Stimulated activated CD4-positive, alpha-beta T cell treated with anti-CD3 and anti-CD28 coated beads, Interleukin-15, amount 100 ng/mL, for 48 hours (primary cell): ENCODE measurements at regions not wholly inside any gene's neighbourhood (a gene's known extent, or its start where the extent isn't known, plus 50 kb on each side); places are given as distances from the start of the nearest gene placed in this dataset.

ENCODE experiments used
- DNase-seq, 2 donors: peaks; one replicate each; pipeline ENCODE4 v3.0.0-alpha.2; 2020; ENCODE audit warnings: low read depth in 2 of 2

DNA sequence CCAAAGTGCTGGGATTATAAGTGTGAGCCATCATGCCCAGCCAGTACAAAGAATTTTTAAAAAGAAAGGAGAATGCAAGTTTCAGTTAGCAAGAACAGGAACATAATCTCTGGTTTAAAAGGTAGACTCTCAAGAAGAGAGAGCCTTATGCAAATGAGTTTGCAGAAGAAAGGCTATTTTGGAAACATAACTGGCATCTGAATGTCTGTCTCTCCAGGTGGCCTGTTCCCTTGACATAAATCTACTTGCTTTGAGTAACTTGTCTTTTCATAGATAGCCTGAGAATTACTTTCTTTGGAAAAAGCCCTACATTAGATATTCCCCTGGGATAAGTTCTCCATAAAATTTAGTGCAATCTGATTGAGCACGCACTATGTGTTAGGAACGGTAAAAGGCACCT, 109.6 kb downstream of the ICOS start:
- no peak for DNase-seq

DNA sequence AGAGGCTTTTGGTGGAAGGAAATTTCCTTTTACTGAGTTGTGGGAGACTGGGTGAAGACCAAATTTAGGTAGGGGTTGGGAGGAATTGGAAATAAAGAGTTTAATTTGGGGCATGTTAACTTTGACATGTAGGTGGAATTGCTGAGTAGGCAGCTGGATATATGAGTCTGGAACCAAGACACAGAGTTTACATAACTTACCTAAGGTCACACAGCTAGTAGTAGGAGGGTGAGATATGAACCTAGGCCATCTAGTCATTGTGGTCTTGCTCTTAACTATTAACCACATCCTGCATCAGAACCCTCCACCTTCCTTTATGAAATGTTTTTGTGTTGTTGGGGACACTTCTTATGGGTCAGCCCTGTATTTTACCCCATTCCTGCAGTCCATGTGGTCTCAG, 113.1 kb downstream of the ICOS start:
- DNase-seq = no peak

DNA sequence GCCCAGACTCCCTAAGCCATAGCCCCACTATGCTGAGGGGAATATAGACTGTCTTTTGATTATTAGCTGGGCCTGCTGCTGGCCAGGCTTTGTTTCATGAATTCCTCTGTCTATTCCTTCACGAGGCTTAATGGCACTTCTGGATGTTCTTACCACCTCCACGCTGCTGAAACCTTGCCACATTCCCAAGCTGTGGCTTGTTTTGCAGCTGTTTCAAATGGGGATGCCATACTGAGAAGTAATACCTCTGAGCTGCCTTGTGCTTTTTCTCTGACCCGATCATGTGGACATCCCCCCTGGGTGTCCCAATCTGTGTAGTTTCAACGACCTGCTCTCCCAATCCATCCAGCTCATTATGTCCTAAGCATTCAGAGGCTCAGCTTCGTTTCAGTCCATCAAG, 114.1 kb downstream of the ICOS start:
- DNase-seq = no peak

DNA sequence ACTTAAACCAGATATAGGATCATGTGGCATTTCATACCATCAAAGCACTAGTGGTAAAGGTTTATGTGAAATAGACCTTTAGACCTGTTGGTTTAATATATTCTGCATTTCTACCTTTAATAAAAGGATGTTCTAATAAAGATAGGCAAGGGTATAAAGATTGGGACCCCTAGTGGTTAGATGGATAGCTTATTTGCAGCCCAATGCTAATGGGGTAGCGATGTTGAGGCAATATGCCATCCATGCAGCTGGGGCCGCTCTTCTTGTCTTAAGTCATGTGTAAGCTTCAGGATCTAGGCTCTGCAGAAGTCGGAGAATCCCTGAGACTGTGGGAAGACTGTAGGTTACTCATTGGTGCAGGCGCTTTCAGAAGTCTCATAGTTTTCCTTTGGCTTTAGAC, 114.9 kb downstream of the ICOS start:
- DNase-seq = no peak

DNA sequence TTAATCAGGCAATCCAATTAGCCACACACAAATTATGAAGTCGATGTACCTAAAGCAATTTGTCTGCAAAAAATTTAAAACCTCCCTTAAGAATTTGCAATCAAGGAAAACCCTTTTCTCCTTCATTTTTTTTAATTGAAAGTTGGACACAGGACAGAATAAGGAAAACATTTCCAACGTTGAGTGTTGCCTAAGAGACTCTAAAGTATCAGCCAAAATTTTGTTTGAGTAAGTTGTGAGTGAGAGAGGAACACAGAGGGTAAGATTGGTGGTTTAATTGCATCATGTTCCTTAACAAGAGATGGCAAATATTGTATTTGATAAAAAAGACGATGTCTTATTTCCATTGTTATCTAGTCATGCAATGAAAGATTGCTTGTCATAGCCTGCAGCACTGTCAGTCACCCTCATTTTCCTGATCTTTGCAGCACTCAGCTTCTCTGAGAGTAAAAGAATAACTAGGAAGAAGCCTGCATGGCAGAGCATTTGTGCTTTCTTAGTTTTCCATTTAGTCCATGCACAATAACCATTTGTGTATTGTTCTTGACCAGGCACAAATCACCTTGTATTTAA, 115.5 kb downstream of the ICOS start:
- no peak for DNase-seq

DNA sequence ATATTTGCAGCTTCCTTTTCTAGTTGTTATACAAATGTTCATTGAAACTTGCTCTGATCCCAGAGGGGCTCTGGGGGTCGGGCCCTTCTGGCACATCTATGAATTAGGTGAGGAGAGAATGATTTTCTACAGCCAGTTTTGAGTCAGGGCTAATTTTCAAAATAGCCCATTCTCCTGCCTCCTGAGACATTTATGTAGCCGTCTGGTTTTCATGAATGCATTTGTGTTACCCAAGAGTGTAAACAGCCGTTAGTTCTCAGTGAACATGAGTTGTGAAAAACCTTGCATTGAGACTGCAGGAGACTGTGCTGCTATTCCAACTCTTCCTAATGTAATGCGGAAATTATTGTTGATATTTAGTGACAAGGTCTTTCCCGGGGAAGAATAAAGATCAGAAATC, 122.5 kb downstream of the ICOS start:
- no peak for DNase-seq

DNA sequence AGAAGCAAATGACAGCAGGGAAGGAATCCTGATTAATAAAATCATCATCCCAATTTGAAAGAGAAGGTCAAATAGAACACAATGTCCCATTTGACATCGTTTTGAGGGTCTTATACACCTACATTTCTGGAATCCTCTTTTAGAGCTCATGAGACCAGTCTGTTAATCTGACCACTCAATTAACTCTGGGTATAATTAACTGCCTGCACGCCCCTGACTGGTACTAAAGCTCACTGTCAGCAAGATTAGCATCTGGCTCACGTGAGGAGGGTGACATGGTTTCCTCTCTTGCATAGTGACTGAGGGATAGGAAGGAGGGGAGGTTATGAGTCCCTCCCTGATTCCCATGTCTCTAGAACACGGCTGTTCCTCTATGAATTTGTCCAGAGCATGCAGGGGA, 124.3 kb downstream of the ICOS start:
- no peak for DNase-seq

DNA sequence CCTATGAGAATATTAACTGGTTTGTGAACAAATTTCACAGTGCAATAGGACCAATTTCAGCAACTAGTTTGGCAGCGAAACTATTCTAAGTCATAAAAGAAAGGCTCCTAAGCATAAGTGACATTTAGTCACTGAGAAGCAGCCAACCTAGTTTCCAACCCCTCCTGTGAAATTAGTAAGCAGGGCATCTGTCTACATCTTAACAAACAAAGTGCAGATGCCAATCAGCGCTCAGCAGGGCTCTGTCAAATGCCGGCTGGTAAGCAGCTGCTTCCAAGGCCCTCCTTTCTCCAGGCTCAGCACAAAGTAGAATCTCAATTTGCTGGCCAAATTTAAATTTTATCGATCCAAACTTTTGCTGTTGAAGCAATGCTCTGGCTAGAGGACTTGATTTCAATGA, 124.7 kb downstream of the ICOS start:
- no peak for DNase-seq

DNA sequence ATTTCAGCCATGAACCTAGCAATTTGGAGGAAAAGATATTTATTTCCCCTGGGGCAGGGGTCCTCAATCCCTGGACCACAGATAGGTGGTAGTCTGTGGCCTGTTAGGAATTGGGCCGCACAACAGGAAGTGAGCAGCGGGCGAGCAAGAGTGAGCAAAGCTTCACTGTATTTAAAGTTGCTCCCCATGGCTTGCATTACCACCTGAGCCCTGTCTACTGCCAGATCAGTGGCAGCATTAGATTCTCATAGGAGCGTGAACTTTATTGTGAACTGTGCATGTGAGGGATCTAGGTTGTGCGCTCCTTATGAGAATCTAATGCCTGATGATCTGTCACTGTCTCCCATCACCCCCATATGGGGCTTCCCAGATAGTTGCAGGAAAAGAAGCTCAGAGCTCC, 127.6 kb downstream of the ICOS start:
- DNase-seq = no peak

DNA sequence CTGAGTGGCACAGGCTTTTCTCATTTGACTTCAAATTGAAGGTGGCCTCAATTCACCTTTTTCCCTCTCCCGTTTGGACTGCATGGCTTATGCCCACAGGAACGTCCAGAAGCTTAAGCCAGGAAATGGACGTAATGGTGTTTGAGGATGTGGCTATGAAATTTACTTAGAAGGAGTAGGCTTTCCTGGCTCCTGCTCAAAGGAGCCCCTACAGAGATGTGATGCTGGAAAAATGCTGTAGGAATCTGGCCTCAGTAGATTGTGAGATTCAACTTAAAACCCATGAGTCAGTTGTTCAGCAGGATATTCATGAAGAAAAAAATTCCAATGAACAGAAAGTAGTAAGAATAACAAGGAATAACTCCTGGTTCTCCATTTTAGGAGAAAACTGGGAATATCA, 129.0 kb downstream of the ICOS start:
- DNase-seq = no peak

DNA sequence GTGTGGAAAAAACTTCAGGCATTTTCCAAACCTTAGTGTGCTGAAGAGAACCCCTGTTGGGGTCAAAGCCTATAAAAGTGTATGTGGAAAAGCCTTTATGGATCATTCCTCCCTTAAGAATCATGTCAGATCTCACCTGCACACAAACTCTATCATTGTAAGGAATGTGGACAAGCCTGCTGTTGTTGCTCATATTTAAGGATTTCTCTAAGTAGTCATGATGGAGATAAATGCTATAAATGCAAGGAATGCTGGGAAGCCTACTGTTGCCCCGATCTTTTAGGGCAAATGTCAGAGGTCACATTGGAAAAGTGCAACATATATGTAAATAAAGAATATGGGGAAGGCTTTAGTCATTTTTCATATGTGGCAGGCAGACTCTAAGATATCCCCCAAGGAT, 129.5 kb downstream of the ICOS start:
- DNase-seq = no peak

DNA sequence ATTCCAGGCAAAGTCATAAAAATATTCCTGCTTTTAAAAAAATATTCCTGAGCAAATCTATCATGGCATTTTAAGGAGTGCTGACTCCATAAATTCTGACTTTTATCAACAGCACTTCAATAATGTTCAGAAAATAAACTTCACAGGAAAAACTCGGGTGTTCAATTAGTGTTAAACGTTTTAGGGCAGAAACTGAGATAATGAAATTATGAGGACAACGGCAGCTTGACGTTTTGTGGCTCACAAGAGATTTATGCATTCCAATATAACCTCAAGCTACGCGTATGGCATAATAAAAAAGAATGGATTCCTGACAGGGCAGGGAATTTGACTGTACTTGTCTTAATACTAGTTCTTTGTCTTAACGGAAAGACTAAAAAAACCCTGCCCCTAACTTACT, 133.2 kb downstream of the ICOS start:
- DNase-seq = no peak

DNA sequence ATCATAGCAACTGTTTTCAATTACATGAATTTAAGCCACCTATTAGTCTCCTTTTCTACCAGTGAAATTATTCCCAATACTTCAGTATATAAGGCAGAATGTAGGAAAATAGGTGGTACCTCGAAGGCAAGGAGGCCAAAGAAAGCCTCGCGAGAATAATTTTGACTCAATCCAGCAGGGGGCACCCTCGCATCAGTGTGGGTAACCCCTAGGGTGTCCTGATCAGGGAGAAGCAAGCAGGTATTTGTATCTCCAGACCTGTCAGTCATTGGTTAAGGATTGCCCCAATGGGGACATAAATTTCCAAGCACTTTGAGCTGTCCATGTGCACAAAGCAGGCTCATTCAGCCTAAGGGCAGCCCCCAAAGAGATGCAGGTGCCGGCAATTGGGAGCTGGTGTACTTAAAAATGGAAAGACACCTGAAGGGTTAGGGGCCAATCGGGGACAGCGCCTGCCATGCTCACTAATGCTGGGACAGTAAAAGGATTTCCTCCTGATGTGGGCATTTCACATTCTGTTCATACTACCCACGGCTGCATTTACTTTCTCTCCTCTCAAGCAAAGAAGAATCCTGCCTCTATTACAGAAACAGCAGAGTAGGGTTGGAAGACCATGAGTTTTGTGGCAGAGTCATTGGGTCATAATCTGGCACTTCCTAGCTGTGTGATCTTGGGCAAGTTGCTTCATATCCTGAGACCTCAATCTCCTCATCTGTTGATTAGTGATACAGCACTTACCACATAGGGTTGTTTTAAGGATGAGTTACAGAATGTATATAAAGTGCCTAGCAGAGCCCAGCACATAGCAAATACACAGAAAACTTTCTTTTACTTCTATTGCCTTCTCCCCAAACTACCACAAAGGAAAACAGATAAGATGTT, 136.1 kb downstream of the ICOS start:
- DNase-seq = peak; percentile 48 to 72

DNA sequence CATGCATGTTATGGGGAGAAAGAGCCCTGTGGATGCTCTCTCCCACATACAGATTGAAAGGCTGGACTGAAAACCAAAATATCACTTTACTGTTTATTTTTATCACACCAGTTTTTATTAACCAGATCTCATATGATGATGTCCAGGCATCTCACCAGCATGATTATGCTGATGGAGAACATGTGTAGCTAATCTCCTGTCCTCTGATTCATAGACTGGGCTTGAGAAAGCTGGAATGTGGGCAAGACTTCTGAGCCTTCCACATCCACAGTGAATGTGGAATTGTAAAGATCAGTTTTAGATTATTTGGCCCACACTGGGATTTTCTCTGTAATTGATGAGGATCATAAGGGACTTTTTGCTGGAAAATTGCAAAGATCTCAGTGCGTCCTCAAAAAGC, 137.9 kb downstream of the ICOS start:
- DNase-seq = no peak

DNA sequence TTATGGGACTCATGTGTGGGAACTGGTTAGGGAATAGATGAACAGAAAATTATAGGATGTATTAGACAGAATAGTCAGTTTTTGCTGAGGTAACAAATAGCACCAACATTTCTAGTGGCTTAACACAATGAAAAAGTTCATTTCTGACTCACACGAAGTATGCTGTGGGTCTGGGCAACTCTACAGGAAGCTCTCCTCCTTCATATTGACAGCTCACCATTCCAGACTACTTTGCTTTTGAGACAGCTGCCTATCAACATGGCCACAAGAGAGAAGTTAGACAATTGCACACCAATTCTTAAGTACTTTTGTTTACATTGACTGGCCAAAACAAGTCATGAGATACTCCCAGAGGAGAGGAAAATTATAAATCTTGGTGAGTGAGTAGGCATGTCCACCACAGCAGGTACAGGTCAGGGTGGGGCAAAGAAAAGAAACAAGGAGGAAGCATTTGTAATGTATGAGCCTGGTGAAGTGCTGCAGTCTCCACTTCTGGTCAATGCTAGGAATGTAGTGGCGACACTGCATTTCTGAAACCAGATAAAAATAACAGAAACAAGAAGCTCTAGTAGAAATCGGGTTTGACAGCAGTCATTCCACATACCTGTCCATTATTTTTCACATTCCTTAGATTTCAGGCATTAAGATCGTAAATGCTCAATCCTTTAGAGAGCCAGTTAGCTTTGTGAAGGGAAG, 141.6 kb downstream of the ICOS start:
- DNase-seq = no peak

DNA sequence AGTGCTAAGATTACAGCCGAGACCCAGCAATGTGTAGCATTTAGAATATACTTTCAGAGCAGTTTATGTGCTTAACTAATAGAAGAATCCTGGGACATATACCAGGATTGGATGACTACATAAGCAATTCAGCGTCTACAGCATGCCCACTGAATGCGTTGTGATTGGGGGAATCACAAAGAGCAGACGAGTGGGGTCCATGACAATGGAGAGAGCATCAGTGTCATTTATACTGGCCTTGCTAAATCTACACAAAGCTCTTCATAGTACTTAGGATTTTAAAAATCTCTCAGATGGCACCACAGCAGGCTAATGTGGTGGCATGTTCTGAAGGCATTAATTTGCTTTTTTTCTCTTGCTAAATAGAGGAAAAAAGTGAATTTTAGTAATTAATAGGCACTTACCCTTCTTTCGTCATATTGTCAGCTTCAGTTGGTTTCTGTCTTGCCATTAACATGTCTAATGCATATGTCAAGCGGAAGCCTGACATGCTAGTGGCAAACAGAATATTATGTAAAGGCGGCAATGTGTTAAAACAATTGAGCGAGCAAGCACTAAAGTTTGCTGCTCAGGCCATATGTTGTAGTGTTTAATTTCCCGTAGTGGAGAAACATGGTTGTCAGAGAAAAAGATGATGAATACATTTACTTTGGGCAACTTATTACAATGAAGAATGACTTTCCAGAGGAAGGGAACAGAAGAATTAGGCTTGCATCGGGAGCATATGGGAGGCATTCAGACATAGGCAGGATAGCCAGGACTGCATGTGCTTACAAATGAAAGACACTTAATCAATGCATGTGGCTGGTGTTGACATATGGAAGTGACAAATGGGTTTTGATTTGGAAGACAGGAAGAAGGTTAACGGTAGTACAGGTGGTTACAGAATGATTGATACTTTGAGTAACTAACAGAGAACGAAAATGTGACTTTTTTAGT, 145.2 kb downstream of the ICOS start:
- DNase-seq = no peak

DNA sequence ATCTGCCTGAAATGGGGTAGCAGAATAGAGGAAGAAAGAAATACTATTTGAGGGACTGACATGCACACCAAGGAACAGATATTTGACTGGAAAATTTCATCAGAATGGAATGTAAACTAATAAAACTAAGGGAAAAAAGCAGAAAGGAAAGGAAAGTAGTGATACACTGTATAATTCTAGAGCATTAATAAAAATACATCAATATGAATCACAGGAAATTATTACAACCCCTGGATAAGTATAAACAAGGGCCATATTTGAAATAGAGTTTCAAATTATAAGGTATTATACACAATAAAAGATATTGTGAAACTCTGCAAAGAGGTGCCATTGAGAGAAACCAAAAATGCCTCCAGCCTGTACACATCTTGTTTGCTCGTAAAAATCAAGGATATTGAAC, 149.6 kb downstream of the ICOS start:
- no peak for DNase-seq

DNA sequence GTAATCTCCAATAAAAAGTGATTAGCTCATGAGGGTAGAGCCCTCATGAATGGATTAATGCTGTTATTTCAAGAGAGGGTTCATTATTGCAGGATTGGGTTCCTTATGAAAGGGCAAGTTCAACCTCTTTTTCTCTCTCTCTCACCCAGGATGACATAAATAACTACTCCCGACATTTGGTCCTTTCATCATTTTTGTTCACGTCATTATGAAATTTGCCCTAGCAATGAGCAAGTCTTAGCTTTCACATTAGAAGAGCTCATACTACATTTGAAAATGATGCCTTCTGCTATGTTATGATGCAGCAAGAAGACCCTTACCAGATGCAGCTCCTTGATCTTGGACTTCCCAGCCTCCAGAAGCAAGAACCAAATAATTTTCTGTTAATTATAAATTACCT, 152.5 kb downstream of the ICOS start:
- no peak for DNase-seq

DNA sequence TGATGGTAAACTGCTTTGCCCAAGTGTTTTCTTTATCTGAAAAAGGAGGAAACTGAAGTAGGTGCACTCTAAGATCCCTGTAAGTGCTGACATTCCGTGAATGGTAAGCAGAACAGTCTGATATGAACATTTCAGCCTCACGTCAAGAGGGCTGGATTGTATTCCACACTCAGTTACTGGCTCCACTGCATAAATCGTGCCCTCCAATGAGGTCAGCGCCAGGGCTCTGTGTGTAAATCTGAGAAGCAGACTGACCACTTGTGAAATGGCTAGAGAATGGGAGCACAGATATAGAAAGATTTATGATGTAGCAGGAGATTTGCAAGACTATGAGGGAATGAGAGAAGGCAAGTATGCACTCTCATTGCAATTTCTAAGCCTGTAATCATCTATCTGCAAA, 153.0 kb downstream of the ICOS start:
- DNase-seq = no peak

DNA sequence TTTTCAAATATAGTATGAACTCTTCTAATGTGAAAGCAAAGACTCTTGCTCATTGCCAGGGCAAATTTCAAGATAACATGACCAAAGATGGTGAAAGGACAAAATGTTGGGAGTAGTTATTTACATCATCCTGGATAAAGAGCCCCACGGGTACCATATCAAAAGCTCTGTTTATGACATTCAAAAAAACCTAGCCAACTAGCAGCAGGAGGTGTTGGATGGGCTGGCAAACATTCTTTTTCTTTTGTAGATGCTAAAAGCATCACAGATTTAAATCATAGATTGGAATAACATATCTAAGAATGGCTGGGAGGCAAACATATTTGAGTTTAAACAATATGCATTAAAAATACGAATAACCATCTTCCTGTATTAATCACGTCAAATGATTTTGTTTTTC, 153.5 kb downstream of the ICOS start:
- DNase-seq = no peak

DNA sequence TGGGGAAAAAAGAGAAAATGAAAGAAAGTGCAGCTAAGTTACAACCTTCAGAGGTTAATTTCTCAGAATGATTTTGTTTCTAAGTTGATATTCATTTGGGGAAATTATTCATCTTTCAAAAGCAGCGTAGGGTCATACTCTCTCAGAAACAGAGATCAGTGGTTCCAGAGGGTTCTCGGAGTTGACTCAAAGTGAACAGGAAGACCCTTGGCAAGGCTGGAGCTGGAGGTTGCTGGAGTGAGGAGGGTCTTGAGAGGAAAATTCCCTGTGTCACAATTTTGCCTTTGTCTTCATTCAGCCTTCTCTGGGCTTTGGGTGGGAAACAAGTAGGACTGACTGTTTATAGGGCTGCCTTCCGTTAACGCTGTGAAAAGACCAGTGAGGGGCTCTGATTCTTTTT, 168.2 kb downstream of the ICOS start:
- no peak for DNase-seq

DNA sequence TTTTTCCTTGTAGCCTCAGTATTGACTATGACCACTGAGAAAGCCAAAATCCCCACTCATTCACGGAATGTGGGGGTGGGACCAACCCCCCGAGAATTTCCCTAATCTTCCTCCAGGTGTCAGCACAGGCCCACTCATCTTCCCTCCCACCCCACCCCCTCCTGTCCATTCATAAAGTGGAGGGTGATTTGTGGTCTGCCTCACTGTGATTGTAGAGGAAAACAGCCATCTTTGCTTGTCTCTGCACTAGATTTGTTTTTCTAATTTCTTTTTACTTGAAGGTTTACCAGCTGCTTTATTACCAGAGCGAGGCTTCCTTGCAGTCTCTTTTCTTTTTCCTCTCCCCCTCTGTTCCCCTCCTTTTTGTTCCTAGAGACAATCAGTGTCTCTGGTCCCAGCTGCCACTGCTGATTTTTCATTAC, 171.8 kb downstream of the ICOS start:
- peak in 1 of 2 donors; percentile 42 for DNase-seq
